ENCODE measurements at regions not wholly inside any gene's neighbourhood (a gene's known extent, or its start where the extent isn't known, plus 50 kb on each side); places are given as distances from the start of the nearest gene placed in this dataset.

GRCh38 chr2:5877360-5877759, 185.2 kb downstream of the SOX11 start:
- Mint-ChIP-seq H3K9me3 (peaks cover 6% of the 10 kb centered on the region), H3K27ac (no peak overlapping the region)

GRCh38 chr2:5885451-5886173, 193.4 kb downstream of the SOX11 start:
- Mint-ChIP-seq H3K36me3 (no peaks in the 10 kb centered on the region), H3K9me3 (peaks cover 10% of the 10 kb centered on the region), H3K4me1 (no peaks in the 10 kb centered on the region), H3K27ac (no peak overlapping the region), H3K27me3 (no peaks in the 10 kb centered on the region), H3K4me3 (no peak overlapping the region)

More at GRCh38 chr2:5877360-5877759, 185.2 kb downstream of the SOX11 start:
- Mint-ChIP-seq H3K36me3 (no peaks in the 10 kb centered on the region), H3K27me3 (no peaks in the 10 kb centered on the region), H3K4me3 (no peak overlapping the region), H3K4me1 (no peaks in the 10 kb centered on the region)

- Mint-ChIP-seq H3K4me3 (no peak overlapping the region), H3K27me3 (no peaks in the 10 kb centered on the region), H3K27ac (no peak overlapping the region), H3K4me1 (no peaks in the 10 kb centered on the region), H3K36me3 (no peaks in the 10 kb centered on the region), H3K9me3 (peaks cover 7% of the 10 kb centered on the region)
Observed at GRCh38 chr2:5886462-5886861, 194.3 kb downstream of the SOX11 start.

GRCh38 chr2:5888126-5888525, 195.9 kb downstream of the SOX11 start:
- Mint-ChIP-seq H3K9me3 (peaks cover 4% of the 10 kb centered on the region), H3K36me3 (no peaks in the 10 kb centered on the region), H3K4me3 (no peak overlapping the region), H3K27me3 (no peaks in the 10 kb centered on the region), H3K4me1 (no peaks in the 10 kb centered on the region), H3K27ac (no peak overlapping the region)

DNA sequence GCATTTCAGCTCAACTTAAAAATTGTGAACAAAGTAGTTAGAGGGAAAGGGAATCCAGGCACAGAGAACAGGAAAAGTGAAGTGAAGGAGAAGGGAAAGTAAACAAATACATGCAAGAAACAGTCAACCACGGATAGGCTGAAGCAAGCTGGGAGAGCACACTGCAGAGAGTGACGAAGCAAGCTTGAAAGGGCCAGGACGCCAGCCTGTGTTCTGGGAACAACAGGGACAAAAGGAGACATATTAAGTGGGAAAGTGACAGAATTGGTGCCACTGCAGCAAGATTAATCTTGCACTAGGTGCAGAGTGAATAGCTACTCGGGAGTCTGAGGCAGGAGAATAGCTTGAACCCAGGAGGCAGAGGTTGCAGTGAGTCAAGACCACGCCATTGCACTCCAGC, 197.3 kb downstream of the SOX11 start:
- no peaks in the 10 kb centered on the region for H3K4me1 Mint-ChIP-seq
- no peak overlapping the region for H3K27ac Mint-ChIP-seq
- H3K27me3 Mint-ChIP-seq: peaks cover 1% of the 10 kb centered on the region
- peaks cover 4% of the 10 kb centered on the region for H3K9me3 Mint-ChIP-seq
- no peaks in the 10 kb centered on the region for H3K36me3 Mint-ChIP-seq
- H3K4me3 Mint-ChIP-seq: no peak overlapping the region

DNA sequence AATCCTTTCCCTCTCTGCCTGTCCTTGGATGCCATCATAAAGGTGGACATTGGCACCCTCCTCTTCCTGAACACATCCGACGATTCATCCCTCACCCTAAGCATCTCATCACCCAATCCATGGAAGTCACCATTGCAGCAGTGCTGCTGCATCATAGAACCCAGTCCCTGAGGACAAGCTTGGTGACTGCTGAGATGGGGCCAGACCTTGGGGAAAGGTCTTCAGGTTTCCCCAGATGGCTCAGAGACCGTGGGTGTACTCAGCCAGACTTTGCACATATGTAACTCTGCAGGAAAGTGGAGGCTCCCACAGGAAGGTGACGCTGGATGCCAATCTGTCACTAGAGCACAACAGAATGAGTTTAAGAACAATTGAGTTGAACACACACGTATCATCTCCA, 202.2 kb downstream of the SOX11 start:
- Mint-ChIP-seq H3K9me3 (peaks cover 2% of the 10 kb centered on the region), H3K27ac (no peak overlapping the region), H3K36me3 (no peaks in the 10 kb centered on the region), H3K4me3 (no peak overlapping the region), H3K4me1 (no peaks in the 10 kb centered on the region), H3K27me3 (peaks cover 1% of the 10 kb centered on the region)

DNA sequence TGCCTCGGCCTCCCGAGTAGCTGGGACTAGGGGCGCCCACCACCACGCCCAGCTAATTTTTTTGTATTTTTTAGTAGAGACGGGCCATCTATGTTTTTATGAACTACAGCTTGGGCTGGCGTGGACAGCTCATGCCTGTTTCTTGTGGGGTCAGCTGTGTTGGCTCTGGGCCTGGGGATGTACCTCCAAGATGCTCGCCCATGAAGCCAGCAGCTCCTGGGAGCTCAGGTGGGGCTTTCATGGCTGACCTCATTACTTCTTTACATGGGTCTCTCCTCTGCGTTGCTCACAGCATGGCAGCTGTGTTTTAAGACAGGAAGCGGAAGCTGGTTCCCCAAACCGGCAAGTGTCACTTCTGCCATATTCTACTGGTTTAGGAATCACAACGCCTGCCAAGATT, 203.1 kb downstream of the SOX11 start:
- no peaks in the 10 kb centered on the region for H3K36me3 Mint-ChIP-seq
- peaks cover 1% of the 10 kb centered on the region for H3K27me3 Mint-ChIP-seq
- no peaks in the 10 kb centered on the region for H3K9me3 Mint-ChIP-seq
- no peak overlapping the region for H3K4me3 Mint-ChIP-seq
- H3K27ac Mint-ChIP-seq: no peak overlapping the region
- H3K4me1 Mint-ChIP-seq: no peaks in the 10 kb centered on the region

DNA sequence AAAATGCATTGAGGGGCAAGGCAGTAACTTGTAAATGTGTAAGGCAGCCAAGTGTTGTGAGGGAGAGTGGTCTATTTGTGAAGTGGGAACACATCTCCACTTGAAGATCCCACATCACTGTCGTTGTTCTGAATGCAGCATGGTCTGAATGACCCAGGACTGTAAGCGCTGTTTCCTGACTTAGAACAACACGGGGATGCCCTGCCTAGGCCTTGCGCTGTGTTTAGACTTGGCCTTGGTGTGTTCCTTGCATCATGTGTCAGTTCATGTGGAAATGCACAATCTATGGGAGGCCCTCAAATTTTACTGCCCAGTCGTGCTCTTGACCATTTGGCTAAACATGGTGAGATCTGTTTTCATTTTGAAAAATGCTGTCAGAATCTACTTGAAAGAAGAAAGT, 205.1 kb downstream of the SOX11 start:
- Mint-ChIP-seq H3K9me3 (no peaks in the 10 kb centered on the region), H3K4me3 (no peak overlapping the region), H3K36me3 (no peaks in the 10 kb centered on the region), H3K27ac (no peak overlapping the region), H3K4me1 (no peaks in the 10 kb centered on the region), H3K27me3 (peaks cover 1% of the 10 kb centered on the region)

GRCh38 chr2:5898667-5899066, 206.5 kb downstream of the SOX11 start:
- Mint-ChIP-seq H3K36me3 (no peaks in the 10 kb centered on the region), H3K27me3 (peaks cover under 1% of the 10 kb centered on the region), H3K4me1 (no peaks in the 10 kb centered on the region), H3K27ac (no peak overlapping the region), H3K4me3 (no peak overlapping the region), H3K9me3 (no peaks in the 10 kb centered on the region)

DNA sequence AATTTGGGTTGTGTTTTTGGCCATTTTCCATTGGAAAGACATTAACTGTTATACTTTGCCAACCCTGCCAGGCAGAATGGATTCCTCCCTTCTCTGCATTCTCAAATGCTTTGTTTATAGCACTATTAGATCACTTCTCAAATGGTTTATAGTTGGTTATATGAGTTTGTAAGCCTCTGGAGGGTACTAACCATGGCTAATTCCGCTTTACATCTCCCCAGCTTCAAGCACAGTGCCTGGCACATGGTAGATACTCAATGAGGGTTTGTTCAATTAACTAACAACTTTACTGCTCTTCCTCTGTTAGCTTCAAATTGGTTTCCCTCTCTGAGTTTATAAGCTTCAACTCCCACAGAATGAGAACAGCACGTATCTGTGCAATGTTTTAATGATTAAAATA, 213.5 kb downstream of the SOX11 start:
- Mint-ChIP-seq H3K9me3 (no peaks in the 10 kb centered on the region), H3K27ac (no peak overlapping the region), H3K36me3 (no peaks in the 10 kb centered on the region), H3K27me3 (no peaks in the 10 kb centered on the region), H3K4me3 (no peak overlapping the region), H3K4me1 (no peaks in the 10 kb centered on the region)

DNA sequence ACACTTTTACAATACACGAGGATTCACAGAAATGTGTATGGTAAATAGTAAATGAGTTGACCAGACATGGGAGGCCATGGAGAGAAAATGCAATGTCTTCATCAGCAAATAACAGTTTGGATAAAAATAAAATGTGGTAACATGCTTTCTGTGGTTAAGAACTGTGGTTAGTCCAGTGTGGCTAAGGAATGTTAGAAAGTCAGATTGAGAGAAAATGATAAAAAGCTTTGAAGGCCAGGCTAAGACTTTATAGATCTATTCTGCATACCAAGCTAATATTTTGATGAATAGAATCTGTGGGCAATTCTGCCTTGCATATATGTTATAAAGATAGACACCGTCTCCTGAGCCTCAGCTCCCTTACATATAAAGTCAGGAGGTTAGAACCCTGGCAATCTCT, 215.9 kb downstream of the SOX11 start:
- Mint-ChIP-seq H3K4me3 (no peak overlapping the region), H3K36me3 (no peaks in the 10 kb centered on the region)

GRCh38 chr2:5911718-5912117, 219.5 kb downstream of the SOX11 start:
- Mint-ChIP-seq H3K27ac (no peak overlapping the region), H3K4me1 (no peaks in the 10 kb centered on the region), H3K27me3 (peaks cover 5% of the 10 kb centered on the region), H3K4me3 (no peak overlapping the region), H3K36me3 (no peaks in the 10 kb centered on the region), H3K9me3 (peaks cover 8% of the 10 kb centered on the region)

More for the DNA sequence above, 215.9 kb downstream of the SOX11 start:
- H3K4me1 Mint-ChIP-seq: no peaks in the 10 kb centered on the region
- no peak overlapping the region for H3K27ac Mint-ChIP-seq
- H3K27me3 Mint-ChIP-seq: peaks cover 1% of the 10 kb centered on the region
- no peaks in the 10 kb centered on the region for H3K9me3 Mint-ChIP-seq

GRCh38 chr2:5913711-5914395, 221.7 kb downstream of the SOX11 start:
- Mint-ChIP-seq H3K9me3 (peaks cover 11% of the 10 kb centered on the region), H3K27ac (no peak overlapping the region), H3K4me3 (no peak overlapping the region), H3K4me1 (no peaks in the 10 kb centered on the region), H3K36me3 (no peaks in the 10 kb centered on the region), H3K27me3 (peaks cover 6% of the 10 kb centered on the region)

DNA sequence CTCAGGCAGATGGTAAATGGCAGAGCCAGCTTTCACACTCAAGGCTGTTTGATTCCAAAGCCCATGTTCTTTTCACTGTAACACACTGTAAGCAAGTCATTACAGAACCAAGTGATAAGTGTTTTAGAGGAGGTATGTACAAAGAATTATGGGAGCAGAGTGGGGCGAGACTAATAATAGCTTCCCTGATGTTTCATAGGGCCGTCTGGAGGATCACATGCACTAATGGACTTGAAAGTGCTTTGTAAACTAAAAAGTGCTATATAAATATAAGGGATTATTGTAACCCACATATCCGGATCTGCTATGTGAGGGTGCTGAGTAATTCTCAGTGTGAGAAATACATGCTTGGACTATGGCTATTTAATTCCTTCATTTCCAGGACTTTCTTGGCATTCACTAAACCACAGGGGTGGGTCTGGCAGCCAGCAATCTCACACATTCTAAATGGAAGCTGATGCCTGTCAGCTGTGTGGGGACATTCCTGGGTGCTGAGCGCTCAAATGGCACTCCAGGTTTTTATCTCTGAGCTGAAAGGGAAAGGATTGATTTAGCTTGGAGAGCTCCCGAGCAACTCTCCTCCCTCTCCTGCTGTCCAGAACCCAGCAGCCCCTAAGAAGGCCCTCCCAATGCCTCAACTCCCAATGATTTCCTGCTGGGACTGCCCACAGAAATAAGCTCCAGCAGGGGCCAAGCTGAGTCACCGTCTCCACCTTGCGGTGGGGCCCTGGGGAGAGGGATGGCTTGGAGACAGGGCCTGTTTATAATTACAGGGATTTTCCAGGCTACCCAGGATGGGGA, 222.8 kb downstream of the SOX11 start:
- Mint-ChIP-seq H3K9me3 (peaks cover 15% of the 10 kb centered on the region), H3K27ac (no peak overlapping the region), H3K4me1 (no peaks in the 10 kb centered on the region), H3K36me3 (no peaks in the 10 kb centered on the region), H3K4me3 (no peak overlapping the region), H3K27me3 (peaks cover 6% of the 10 kb centered on the region)

GRCh38 chr2:5915881-5916310, 223.7 kb downstream of the SOX11 start:
- H3K27me3 Mint-ChIP-seq: peaks cover 6% of the 10 kb centered on the region
- peaks cover 17% of the 10 kb centered on the region for H3K9me3 Mint-ChIP-seq
- no peaks in the 10 kb centered on the region for H3K4me1 Mint-ChIP-seq
- no peak overlapping the region for H3K27ac Mint-ChIP-seq
- H3K4me3 Mint-ChIP-seq: no peak overlapping the region
- no peaks in the 10 kb centered on the region for H3K36me3 Mint-ChIP-seq
